Ammon's horn (tissue), 1 donor: ENCODE measurements at regions not wholly inside any gene's neighbourhood (a gene's known extent, or its start where the extent isn't known, plus 50 kb on each side); places are given as distances from the start of the nearest gene placed in this dataset.
A peak's percentile ranks its signal among the peaks of the same experiment; 100 is the strongest.

Experiments
- DNase-seq: peaks from one replicate; pipeline ENCODE4 v3.0.0-alpha.2; 2016; ENCODE audit warnings: low spot score

GRCh38 chr2:151032741-151033191 lies 228.9 kb downstream of the RBM43 start:
- DNase-seq, result no peak

GRCh38 chr2:151030663-151031230 lies 230.9 kb downstream of the RBM43 start:
- DNase-seq, result no peak

GRCh38 chr2:151029406-151030157 lies 232.1 kb downstream of the RBM43 start:
- no peak for DNase-seq

GRCh38 chr2:151028691-151029176 lies 232.9 kb downstream of the RBM43 start:
- DNase-seq, result no peak

- no peak for DNase-seq
Measured at GRCh38 chr2:151027151-151027550, 234.5 kb downstream of the RBM43 start.

- DNase-seq, result no peak
Measured at GRCh38 chr2:151025816-151026215, 235.8 kb downstream of the RBM43 start.

GRCh38 chr2:151024696-151025251 lies 236.9 kb downstream of the RBM43 start:
- no peak for DNase-seq

- no peak for DNase-seq
Measured at GRCh38 chr2:151021747-151022452, 239.8 kb downstream of the RBM43 start.

- DNase-seq, result no peak
Measured at GRCh38 chr2:151020411-151020810, 241.3 kb downstream of the RBM43 start.

GRCh38 chr2:151009437-151010175 lies 252.1 kb downstream of the RBM43 start:
- DNase-seq, result no peak

- peak; percentile 21 for DNase-seq
Measured at GRCh38 chr2:151007365-151007764, 254.3 kb downstream of the RBM43 start.

- DNase-seq, result no peak
Measured at GRCh38 chr2:151002959-151003600, 258.6 kb downstream of the RBM43 start.

- no peak for DNase-seq
Measured at GRCh38 chr2:150997702-150998440, 263.8 kb downstream of the RBM43 start.

GRCh38 chr2:150997066-150997465 lies 264.6 kb downstream of the RBM43 start:
- DNase-seq, result no peak

- DNase-seq, result no peak
Measured at GRCh38 chr2:150994076-150994475, 267.6 kb downstream of the RBM43 start.

- DNase-seq, result no peak
Measured at GRCh38 chr2:150989969-150990368, 271.7 kb downstream of the RBM43 start.

GRCh38 chr2:150985741-150986140 lies 275.9 kb downstream of the RBM43 start:
- DNase-seq, result no peak

- peak; percentile 12 for DNase-seq
Measured at GRCh38 chr2:150983314-150983897, 278.3 kb downstream of the RBM43 start.

- DNase-seq, result no peak
Measured at GRCh38 chr2:150981826-150982225, 279.8 kb downstream of the RBM43 start.

GRCh38 chr2:150978053-150978452 lies 283.6 kb downstream of the RBM43 start:
- no peak for DNase-seq
